HG03565 (cell line): ENCODE measurements at regions not wholly inside any gene's neighbourhood (a gene's known extent, or its start where the extent isn't known, plus 50 kb on each side); places are given as distances from the start of the nearest gene placed in this dataset.

ENCODE experiments used
- ATAC-seq: cut with Tn5 transposase; IDR thresholded peaks from one replicate; pipeline ENCODE4 v1.9.1; 2021; ENCODE audit warnings: mild to moderate bottlenecking, moderate library complexity; ENCODE audit not compliant: unreplicated experiment

- ATAC-seq = no peak
Measured at GRCh38 chr15:98513428-98513986, 134.8 kb upstream of the IGF1R start.

DNA sequence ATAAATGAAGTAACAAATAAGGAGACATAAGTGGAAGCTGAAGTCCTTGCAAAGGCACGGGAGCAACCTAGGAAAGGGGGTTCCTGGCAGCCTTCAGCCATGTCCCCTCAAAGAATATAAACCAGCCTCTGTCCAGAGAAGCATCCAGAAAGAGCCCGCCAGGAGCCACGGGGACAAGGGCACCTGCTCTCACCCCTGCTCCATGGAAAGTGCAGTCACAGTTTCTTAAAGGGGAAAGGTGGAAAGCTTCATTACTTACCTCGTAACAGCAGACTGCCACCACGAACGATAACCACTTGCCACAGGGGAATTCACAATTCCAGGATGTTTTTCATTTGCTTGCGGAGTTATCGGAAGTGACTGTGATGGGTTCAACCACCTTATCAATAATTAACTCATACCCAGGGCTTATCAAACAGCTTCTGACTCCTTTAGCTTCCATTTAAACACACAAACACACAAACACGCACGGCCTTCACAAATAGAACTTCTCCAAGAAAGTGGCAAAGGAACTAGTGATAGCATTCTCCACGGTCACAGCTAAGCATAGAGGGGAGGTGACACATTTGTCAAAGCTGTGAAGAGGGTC, 134.2 kb upstream of the IGF1R start:
- ATAC-seq = no peak

GRCh38 chr15:98518823-98519561, 129.3 kb upstream of the IGF1R start:
- peak; percentile 81 for ATAC-seq

DNA sequence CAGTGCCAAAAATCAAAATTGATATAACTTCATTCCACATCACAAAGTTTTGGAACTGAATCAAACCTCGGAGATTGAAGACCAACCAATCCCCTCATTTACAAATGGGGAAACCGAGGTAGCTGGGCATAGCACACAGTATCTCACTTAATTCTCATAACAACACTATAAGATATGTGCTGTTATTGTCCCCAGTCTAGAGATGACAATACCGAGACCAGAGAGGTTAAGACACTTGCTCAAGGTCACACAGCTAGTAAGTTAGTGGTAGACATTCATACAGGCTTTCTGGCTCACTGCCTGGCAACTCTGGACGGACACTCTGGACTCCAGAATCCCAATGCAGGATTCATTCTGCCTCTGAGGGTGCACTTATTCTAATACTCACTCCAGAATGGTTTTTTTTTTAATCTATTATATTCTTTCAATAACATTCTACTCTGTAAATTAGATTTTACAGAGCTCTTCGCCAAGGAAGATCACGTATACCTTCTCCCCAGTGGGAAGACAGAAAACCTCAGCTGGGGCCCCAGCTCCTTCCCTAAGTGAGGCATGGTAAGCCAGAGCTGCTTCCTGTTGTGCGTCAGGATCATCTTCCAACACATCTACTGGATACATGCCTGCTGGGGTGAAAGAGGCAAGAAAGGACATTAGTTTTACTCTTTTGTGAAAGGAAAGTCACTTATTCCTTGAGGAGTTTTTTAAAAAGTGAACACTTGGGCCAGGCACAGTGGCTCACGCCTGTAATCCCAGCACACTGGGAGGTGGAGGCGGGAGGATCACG, 128.4 kb upstream of the IGF1R start:
- no peak for ATAC-seq

GRCh38 chr15:98522127-98522526, 126.2 kb upstream of the IGF1R start:
- no peak for ATAC-seq

DNA sequence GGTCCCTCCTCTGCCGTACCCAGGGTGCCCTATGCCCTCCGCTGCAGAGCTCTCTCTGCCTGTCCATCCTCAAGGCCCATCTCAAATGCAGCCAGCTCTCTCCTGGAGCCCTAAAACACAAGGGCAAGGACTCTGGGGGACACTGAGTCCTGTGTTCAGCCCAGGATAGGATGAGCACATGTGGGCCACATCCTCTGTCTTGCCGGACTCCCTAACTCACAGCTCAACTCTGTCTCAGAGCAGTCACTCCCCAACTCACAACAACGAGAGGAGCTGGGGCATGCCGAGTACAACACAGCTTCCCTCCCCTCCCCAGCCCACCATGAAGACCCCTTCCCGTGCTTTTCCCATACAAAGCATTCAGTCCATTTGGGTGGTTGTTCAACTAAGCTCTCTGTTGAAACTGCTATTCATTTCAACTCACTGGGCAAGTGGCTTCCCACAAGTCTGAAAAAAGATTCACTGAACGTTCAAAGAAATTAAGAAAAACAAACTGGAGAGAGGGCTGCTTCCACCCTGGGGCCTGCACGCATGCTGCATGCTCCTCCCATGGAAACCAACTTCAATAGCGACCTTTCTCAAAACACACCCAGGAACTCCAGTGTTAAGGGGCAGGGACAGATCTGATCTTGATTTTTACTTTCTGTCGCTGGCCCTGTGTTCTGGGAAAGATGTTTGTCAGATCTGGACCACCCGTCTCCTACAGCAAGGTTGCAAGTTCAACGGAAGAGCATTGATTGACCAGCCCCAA, 124.3 kb upstream of the IGF1R start:
- no peak for ATAC-seq

DNA sequence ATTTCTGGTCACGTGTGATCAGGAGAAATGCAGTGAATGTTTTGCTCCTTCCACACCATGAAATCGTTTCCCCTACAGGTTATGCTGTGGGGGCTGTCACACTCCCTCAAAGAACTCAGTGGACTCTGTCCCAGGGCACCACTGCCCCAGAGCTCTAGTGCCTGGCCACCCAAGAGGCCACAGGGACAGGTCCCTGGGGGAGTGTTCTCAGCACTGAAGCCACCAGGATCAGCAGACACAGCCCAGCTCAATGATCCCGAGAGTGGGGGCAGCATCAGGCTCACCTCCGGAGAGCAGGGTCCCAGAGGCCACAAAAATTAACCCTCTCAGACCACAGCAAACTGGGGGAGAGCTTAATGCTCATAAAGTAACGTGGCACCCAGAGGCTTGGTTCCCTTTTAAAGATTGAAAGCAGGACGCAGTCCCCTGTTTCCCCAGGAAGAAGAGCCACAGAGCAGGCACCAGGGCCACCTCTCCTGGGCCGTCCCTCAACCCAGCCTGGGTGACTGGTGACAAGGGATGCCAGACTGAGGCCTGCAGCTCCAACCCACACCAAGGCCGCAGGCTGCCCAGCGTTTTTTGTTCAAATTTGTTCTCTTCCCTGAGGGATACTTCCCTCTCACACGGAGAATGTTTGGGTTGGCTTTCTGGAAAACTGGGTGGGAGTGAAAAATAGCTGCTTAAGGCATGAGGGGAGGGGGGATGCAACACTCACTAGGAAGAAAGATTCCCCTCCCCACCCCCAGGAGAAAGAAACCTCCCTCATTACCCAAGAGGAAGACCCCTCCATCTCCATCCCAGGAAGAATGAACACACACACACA, 123.3 kb upstream of the IGF1R start:
- ATAC-seq = no peak

- no peak for ATAC-seq
Measured at GRCh38 chr15:98525661-98526001, 122.7 kb upstream of the IGF1R start.

- ATAC-seq = no peak
Measured at GRCh38 chr15:98526094-98526493, 122.2 kb upstream of the IGF1R start.

DNA sequence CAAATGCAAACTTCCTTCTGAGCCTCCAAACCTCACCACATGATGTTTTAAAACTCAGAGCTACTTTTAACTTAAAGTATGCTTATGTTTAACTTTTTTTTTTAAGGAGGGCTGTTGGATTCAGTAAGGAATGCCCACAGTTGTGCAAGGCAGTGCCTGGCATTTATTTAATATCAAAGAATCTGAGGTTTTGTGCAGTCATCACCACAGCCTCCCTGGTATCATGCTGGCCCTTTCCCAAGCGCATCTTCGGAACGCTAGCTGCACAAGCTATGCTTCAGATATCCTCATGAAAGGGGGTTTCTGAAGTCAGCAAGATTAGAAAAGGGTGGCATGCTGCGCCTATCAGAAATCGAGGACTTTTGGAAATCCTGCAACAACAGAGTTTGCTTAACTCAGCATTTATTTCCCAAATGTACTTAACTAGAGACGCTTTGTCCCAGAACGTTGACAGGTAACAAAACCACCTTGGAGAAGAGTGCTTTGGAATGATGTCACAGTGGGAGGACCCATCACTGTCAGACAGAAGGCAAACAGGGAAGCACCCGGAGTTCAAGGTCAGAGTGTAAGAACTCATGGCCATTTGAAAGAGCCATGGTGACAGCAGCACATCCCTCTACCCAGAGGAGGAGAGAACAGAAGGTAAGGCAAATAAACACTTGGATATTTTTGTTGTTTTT, 120.2 kb upstream of the IGF1R start:
- ATAC-seq = no peak

DNA sequence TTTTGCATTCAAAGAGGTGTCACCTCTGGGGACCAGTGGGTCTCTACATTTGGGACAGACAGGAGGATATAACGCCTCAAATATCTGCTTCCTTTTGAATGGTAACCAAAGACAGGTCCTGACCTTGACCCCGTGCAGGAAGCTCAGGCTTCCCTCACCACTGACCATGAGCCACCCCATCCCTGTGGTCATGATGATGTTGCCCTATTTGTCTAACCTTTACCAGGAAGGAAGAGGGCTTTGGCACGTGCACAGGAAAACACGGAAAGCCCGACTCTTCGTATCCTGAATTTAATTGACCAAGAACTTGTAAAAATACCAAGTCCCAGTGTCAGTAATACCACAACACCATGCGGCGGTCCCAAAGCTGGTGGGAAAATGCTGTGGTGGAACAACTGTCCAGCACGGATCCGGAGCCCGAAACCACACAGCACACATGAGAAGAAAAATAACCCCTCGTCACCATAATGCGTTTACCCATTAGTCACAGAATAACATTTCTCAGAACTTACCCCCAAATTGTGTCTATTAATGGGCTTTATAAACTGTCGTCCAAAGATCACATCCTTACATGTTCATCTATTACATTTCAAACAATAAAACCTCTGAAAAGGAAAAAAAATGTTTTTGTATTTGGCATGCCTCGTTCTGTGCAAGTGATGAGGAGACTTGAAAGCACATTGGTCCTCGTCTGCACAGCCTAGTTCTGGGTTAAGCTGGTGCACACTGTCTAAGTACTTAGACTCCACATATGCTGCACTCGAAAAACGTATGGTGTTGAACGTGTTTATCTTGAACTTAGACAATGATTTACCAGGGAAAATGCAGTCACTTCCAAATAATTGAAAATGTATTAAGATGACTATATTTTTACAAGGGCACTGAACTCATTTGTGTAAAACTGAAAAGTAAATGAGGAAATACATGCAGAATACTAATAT, 118.9 kb upstream of the IGF1R start:
- ATAC-seq = no peak

GRCh38 chr15:98530570-98530969, 117.8 kb upstream of the IGF1R start:
- no peak for ATAC-seq

GRCh38 chr15:98532063-98532462, 116.3 kb upstream of the IGF1R start:
- ATAC-seq = no peak

DNA sequence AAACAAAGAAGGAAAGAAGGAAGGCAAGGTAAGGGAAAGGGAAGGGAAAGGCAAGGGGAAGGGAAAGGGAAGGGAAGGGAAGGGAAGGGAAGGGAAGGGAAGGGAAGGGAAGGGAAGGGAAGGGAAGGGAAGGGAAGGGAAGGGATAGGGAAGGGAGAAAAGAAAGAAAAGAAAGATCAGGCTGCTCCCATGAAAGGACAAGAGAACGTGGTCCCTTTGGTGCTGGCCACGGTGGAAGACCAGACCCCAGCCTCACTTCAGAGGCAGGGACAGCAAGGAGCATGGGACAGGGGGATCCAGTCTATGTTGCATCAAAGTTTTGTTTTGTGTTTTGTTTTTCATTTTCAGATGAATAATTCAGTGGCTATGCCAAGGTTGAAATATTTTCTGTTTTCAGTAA, 111.4 kb upstream of the IGF1R start:
- no peak for ATAC-seq

GRCh38 chr15:98537516-98538060, 110.8 kb upstream of the IGF1R start:
- ATAC-seq = no peak

DNA sequence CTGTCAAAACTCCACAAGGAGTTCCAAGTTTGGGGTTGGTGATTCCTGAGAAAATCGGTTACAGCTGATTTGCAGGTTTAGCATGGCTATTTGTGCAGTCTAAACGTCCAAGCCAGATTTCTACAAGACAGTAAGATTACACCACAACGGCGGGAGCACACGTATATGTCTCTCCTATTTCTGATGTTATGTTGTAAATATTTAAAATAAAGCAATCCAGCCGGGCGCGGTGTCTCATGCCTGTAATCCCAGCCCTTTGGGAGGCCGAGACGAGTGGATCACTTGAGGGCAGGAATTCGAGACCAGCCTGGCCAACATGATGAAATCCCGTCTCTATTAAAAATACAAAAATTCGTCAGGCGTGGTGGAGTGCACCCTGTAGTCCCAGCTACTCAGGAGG, 106.8 kb upstream of the IGF1R start:
- ATAC-seq = no peak

DNA sequence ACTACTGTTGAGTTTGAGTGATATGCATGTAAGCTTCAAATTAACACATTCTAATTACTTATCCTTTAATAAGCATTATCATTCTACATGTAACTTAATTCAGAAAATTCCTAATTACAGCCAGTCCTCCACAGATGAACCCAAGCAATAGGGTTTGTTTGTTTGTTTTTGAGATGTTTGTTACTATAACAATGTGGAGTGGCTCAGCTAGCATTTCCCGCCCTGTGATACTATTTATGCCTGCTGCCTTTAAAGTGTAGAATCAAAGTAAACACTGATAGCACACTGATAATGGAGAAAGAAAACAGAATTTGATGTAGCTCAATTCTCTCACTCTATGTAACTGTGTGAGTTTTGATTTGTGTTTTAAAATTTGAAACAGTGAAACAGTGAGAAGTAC, 105.1 kb upstream of the IGF1R start:
- ATAC-seq = no peak

DNA sequence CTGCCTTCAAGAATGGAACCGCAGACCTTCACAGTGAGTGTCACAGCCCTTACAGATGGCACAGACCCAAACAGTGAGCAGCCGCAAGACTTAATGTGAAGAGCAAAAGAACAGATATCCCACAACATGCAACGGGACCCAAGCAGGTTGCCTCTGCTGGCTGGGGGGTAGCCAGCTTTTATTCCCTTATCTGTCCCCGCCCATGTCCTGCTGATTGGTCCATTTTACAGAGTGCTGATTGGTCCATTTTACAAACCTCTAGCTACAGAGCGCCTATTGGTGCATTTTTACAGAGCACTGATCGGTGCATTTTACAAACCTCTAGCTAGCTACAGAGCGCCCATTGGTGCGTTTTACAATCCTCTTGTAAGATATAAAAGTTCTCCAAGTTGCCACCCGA, 102.0 kb upstream of the IGF1R start:
- ATAC-seq = no peak
